ENCODE measurements at regions not wholly inside any gene's neighbourhood (a gene's known extent, or its start where the extent isn't known, plus 50 kb on each side); places are given as distances from the start of the nearest gene placed in this dataset.

DNA sequence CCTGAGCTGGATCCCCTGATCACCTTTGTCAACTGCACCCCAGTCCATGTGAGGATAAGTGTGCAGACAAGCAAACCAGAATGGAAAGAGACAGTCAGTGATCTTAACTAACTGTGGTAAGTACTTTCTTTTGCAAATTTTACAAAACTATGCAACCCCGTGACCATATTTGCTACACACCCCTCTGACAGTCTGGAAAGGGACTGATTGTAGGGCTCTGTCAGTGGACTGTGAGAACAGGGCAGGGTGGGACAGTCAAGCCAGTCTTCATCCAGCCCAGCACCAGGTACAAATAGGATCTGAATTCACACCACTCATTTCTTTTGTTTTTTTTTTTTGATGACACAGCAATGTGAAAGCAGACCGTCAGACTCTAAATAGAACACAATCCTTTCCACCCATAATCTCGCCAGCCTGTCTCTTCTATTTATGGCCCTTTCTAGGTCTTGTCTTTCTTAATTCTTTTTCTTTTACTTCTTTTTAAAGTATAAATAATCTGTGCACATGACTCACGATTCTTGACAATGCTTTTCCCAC, 165.6 kb downstream of the ARL6IP6 start:
- Mint-ChIP-seq H3K36me3 (ENCODE audit: low read depth) (no peaks in the 10 kb centered on the region), H3K27ac (ENCODE audit: unreplicated experiment) (no peak overlapping the region), H3K9me3 (ENCODE audit: low read depth) (peaks cover 7% of the 10 kb centered on the region), H3K4me3 (ENCODE audit: unreplicated experiment) (no peak overlapping the region), H3K4me1 (ENCODE audit: low read depth) (no peaks in the 10 kb centered on the region), H3K27me3 (ENCODE audit: low read depth) (peaks cover 8% of the 10 kb centered on the region)
- DNase-seq (ENCODE audit: low spot score) = no peak
- TF ChIP-seq, protein P1, sequence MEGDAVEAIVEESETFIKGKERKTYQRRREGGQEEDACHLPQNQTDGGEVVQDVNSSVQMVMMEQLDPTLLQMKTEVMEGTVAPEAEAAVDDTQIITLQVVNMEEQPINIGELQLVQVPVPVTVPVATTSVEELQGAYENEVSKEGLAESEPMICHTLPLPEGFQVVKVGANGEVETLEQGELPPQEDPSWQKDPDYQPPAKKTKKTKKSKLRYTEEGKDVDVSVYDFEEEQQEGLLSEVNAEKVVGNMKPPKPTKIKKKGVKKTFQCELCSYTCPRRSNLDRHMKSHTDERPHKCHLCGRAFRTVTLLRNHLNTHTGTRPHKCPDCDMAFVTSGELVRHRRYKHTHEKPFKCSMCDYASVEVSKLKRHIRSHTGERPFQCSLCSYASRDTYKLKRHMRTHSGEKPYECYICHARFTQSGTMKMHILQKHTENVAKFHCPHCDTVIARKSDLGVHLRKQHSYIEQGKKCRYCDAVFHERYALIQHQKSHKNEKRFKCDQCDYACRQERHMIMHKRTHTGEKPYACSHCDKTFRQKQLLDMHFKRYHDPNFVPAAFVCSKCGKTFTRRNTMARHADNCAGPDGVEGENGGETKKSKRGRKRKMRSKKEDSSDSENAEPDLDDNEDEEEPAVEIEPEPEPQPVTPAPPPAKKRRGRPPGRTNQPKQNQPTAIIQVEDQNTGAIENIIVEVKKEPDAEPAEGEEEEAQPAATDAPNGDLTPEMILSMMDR (IDR thresholded peaks at IDR 0.05) = no peak

DNA sequence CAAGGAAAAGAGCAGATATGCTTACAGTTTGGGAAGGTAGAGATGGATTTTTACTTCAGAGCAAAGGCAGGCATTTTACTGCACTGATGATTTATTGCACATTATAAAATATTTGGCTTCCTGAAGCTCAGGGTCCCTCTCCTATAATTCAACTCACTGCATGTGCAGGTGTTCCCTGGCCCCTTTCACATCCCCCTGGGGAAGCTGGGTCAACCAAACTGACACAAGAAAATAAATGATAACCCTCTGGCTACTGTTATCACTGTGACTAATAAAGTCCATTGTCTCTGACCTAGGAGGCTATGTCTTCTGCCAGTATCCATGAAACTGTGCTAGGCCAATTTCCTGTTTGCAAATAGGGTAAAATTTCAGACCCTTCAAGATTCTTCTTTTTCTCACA, 163.1 kb downstream of the ARL6IP6 start:
- H3K4me3 Mint-ChIP-seq (ENCODE audit: unreplicated experiment) = no peak overlapping the region

DNA sequence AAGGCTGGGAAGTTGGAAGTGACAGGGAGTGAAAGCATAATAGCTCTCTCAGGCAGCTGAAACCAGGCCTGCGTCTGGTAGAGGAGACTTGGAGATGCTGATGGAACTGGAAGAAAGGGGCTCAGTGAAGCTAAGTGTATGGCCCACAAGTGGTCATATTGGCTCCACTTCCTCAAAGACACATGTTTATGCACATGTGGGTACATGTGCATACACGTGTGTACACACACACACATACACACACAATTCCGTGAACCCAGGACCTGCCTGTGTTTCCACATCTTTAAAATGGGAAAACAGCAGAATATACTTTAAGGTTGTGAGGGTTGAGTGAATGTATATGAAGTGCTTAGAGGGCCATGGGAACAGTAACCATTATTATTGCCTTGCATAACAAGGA, 160.9 kb downstream of the ARL6IP6 start:
- Mint-ChIP-seq H3K27me3 (ENCODE audit: low read depth) (peaks cover 2% of the 10 kb centered on the region), H3K4me3 (ENCODE audit: unreplicated experiment) (no peak overlapping the region), H3K36me3 (ENCODE audit: low read depth) (no peaks in the 10 kb centered on the region), H3K27ac (ENCODE audit: unreplicated experiment) (no peak overlapping the region), H3K9me3 (ENCODE audit: low read depth) (peaks cover 7% of the 10 kb centered on the region), H3K4me1 (ENCODE audit: low read depth) (no peaks in the 10 kb centered on the region)
- no peak for DNase-seq (ENCODE audit: low spot score)
- TF ChIP-seq, protein P1 (IDR thresholded peaks at IDR 0.05) = no peak

More for the DNA sequence above, 163.1 kb downstream of the ARL6IP6 start:
- Mint-ChIP-seq H3K9me3 (ENCODE audit: low read depth) (peaks cover 7% of the 10 kb centered on the region), H3K36me3 (ENCODE audit: low read depth) (no peaks in the 10 kb centered on the region), H3K27me3 (ENCODE audit: low read depth) (peaks cover 2% of the 10 kb centered on the region), H3K4me1 (ENCODE audit: low read depth) (no peaks in the 10 kb centered on the region), H3K27ac (ENCODE audit: unreplicated experiment) (no peak overlapping the region)
- TF ChIP-seq, protein P1 (IDR thresholded peaks at IDR 0.05) = no peak
- DNase-seq (ENCODE audit: low spot score) = no peak

DNA sequence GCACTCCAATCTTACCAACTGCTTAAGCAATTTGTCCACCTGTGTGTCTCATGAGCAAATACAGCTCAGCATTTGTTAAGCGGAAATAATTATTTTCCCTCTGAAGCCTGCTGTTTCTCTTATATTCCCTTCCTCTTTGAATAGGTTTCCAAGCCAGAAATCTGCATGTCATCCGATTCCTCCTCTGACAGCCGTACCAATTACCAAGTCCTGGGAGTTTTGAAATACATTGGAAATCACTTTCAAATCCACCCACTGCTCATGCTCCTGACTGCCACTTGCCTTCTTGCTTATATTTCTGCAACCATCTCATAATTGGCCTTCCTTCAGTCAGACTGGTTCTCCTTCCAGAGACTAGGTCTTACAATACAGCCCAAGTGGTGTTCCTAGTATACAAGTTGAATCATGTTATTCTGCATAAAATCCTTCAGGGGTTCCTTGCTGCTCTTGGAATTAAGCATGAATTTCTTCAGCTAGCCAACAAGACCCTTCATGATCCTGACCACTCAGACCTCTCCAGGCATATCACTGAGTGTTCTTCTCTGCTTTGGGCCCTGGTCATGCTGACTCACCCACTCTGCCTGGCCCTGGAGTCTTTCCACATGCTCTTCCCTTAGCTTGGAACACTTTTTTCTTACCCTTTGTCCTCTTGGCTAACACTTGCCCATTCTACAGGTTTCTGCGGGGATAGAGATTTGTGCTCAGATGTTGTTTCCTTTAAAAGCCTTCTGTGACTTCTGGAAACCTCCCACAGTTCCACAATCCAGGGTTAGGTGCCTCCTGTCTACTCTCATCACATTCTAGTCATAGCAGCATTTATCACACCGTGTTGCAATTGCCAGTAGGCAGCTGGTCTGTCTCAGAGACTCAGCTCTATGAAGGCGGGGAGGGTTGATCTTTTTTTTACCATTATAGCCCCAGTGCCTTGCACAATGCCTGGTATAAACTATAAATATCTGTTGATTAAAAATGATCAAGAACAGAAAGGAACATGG, 157.6 kb downstream of the ARL6IP6 start:
- DNase-seq (ENCODE audit: low spot score) = no peak
- H3K4me1 Mint-ChIP-seq (ENCODE audit: low read depth) = no peaks in the 10 kb centered on the region

DNA sequence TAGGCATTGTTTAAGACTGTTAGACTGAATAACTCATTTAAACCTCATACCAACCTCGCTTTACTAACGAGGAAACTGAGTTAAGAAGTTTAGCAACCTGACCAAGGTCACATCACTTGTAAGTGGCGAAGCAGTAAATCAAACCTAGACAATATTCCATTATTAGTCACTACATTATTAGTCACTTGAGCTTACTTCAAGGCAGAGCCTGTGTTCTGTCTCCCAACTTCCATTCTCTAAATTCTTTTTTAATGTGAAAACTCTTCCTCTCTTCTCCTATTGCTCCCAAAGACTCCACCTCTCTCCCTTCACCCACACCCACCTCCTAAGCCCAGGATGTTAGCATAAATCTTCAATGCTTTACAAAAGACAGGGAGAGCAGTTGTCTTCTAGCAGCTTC, 156.5 kb downstream of the ARL6IP6 start:
- TF ChIP-seq, protein P1 (IDR thresholded peaks at IDR 0.05) = no peak
- no peak for DNase-seq (ENCODE audit: low spot score)
- no peaks in the 10 kb centered on the region for H3K36me3 Mint-ChIP-seq (ENCODE audit: low read depth)
- H3K27me3 Mint-ChIP-seq (ENCODE audit: low read depth) = peaks cover 3% of the 10 kb centered on the region
- no peak overlapping the region for H3K4me3 Mint-ChIP-seq (ENCODE audit: unreplicated experiment)
- no peak overlapping the region for H3K27ac Mint-ChIP-seq (ENCODE audit: unreplicated experiment)
- no peaks in the 10 kb centered on the region for H3K4me1 Mint-ChIP-seq (ENCODE audit: low read depth)
- H3K9me3 Mint-ChIP-seq (ENCODE audit: low read depth) = no peaks in the 10 kb centered on the region

More for the DNA sequence above, 157.6 kb downstream of the ARL6IP6 start:
- Mint-ChIP-seq H3K27ac (ENCODE audit: unreplicated experiment) (no peak overlapping the region), H3K36me3 (ENCODE audit: low read depth) (no peaks in the 10 kb centered on the region), H3K27me3 (ENCODE audit: low read depth) (peaks cover 3% of the 10 kb centered on the region), H3K9me3 (ENCODE audit: low read depth) (no peaks in the 10 kb centered on the region), H3K4me3 (ENCODE audit: unreplicated experiment) (no peak overlapping the region)
- TF ChIP-seq, protein P1 (IDR thresholded peaks at IDR 0.05) = no peak
